ENCODE measurements at regions not wholly inside any gene's neighbourhood (a gene's known extent, or its start where the extent isn't known, plus 50 kb on each side); places are given as distances from the start of the nearest gene placed in this dataset.

DNA sequence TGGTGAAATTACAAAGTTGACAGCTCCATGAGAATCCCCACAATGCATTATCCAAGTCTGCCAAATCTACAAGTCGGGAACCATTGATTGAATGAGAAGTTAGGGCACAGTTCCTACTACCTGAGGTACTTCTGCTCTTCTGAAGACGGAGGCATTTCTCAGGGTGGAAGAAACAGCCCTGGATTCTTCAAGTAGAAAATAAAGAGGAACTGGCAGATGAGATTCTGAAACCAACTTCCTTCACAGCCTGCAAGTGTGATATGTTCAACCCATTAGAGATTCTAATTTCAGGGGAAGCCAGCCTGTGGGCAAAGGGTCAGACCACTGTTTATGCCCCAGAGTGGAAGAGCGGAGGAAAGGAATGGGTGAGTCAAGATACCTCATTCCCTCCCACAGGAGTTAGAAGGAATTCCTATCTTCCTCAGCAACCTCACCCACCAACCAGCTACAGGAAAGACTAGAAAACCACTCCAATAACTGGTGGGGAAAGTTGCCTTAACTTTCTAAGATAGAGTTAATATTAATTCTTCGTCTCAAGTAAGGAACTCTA lies 50.5 kb upstream of the BMPER start:
- DNase-seq (ENCODE audit: low read depth) = peak; percentile 11
- H3K4me3 ChIP-seq (ENCODE audit: low read depth, low read length) = no peak overlapping the region
- no peak for TF ChIP-seq MAX (IDR thresholded peaks at IDR 0.05; ENCODE audit: low read depth, low read length)
- no peak for TF ChIP-seq POLR2A (IDR thresholded peaks at IDR 0.05; ENCODE audit: extremely low read depth, insufficient read length)
- TF ChIP-seq, protein P1, sequence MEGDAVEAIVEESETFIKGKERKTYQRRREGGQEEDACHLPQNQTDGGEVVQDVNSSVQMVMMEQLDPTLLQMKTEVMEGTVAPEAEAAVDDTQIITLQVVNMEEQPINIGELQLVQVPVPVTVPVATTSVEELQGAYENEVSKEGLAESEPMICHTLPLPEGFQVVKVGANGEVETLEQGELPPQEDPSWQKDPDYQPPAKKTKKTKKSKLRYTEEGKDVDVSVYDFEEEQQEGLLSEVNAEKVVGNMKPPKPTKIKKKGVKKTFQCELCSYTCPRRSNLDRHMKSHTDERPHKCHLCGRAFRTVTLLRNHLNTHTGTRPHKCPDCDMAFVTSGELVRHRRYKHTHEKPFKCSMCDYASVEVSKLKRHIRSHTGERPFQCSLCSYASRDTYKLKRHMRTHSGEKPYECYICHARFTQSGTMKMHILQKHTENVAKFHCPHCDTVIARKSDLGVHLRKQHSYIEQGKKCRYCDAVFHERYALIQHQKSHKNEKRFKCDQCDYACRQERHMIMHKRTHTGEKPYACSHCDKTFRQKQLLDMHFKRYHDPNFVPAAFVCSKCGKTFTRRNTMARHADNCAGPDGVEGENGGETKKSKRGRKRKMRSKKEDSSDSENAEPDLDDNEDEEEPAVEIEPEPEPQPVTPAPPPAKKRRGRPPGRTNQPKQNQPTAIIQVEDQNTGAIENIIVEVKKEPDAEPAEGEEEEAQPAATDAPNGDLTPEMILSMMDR (IDR thresholded peaks at IDR 0.05; ENCODE audit: low read depth, low read length) = no peak
- TF ChIP-seq MYC (IDR thresholded peaks at IDR 0.05; ENCODE audit: low read depth, low read length) = no peak

Data from NB4 (cell line).